IMR-90 (cell line): ENCODE measurements at regions not wholly inside any gene's neighbourhood (a gene's known extent, or its start where the extent isn't known, plus 50 kb on each side); places are given as distances from the start of the nearest gene placed in this dataset.

Experiments
- ATAC-seq: fragments of 200-7000 bp; cut with Tn5 transposase; 2 replicates; pipeline ENCODE4 v1.9.1; 2020; ENCODE audit warnings: low read depth, mild to moderate bottlenecking, moderate library complexity
- BruUV-seq: library from RNA; stranded (reverse); fragments of 400-500 nt; replicated peaks from 2 replicates; lab custom pipeline; 2021; lab: Mats Ljungman, UMichigan
- CTCF ChIA-PET: fragments of 300-600 bp; formaldehyde crosslinking; extraction: SDS; loops from one replicate; lab custom pipeline; 2021; ENCODE audit warnings: antibody characterized with exemption; lab: Yijun Ruan, JAX
- POLR2A ChIA-PET: fragments of 300-600 bp; sonication (Branson Sonifier 250); formaldehyde crosslinking; loops from one replicate; lab custom pipeline; 2022; ENCODE audit warnings: antibody characterized with exemption; ENCODE audit not compliant: unreplicated experiment; lab: Charles Lee
- DNase-seq: peaks from one replicate; pipeline ENCODE4 v3.0.0; 2013
- H2AFZ ChIP-seq: replicated peaks from 2 replicates; pipeline ENCODE3; 2013; ENCODE audit warnings: low read length, mild to moderate bottlenecking; ENCODE audit not compliant: poor library complexity
- H2AK5ac ChIP-seq: 2 replicates; pipeline ENCODE4 v1.6.1; 2013; ENCODE audit warnings: low read depth, low read length, inconsistent platforms
- H2AK9ac ChIP-seq: replicated peaks from 2 replicates; pipeline ENCODE3; 2013; ENCODE audit warnings: mild to moderate bottlenecking, low read depth, low read length, moderate library complexity; ENCODE audit not compliant: poor library complexity
- H2BK120ac ChIP-seq: 2 replicates; pipeline ENCODE4 v1.6.1; 2013; ENCODE audit warnings: low read depth, low read length, inconsistent platforms
- H2BK15ac ChIP-seq: 3 replicates; pipeline ENCODE4 v1.6.1; 2013; ENCODE audit warnings: low read depth, low read length, inconsistent platforms
- H2BK20ac ChIP-seq: 2 replicates; pipeline ENCODE4 v1.6.1; 2013; ENCODE audit warnings: low read depth, mild to moderate bottlenecking, inconsistent platforms, low read length, moderate library complexity
- H2BK5ac ChIP-seq: 2 replicates; pipeline ENCODE4 v1.6.1; 2013; ENCODE audit warnings: mild to moderate bottlenecking, low read depth, low read length, inconsistent platforms; ENCODE audit not compliant: poor library complexity, severe bottlenecking
- H3K14ac ChIP-seq: replicated peaks from 2 replicates; pipeline ENCODE4 v1.6.1; 2013; ENCODE audit warnings: low read depth, low read length, inconsistent platforms
- H3K18ac ChIP-seq: 2 replicates; pipeline ENCODE4 v1.6.1; 2013; ENCODE audit warnings: low read depth, low read length, control low read depth
- H3K23ac ChIP-seq: 2 replicates; pipeline ENCODE4 v1.6.1; 2013; ENCODE audit warnings: low read depth, low read length, inconsistent platforms
- H3K27ac ChIP-seq: 2 replicates; pipeline ENCODE4 v1.5.1; 2013; ENCODE audit warnings: mild to moderate bottlenecking, control low read depth, low read length; ENCODE audit not compliant: insufficient read depth
- H3K27me3 ChIP-seq: 2 replicates; pipeline ENCODE4 v1.6.1; 2013; ENCODE audit warnings: low read length; ENCODE audit not compliant: control insufficient read depth, insufficient read depth
- H3K36me3 ChIP-seq: 2 replicates; pipeline ENCODE4 v1.6.1; 2013; ENCODE audit warnings: low read length, mixed read lengths; ENCODE audit not compliant: control insufficient read depth, insufficient read depth
- H3K4ac ChIP-seq: 2 replicates; pipeline ENCODE4 v1.6.1; 2013; ENCODE audit warnings: low read depth, low read length, inconsistent platforms
- H3K4me1 ChIP-seq: 2 replicates; pipeline ENCODE4 v1.6.1; 2013; ENCODE audit warnings: low read length, mixed read lengths; ENCODE audit not compliant: control insufficient read depth, insufficient read depth
- H3K4me2 ChIP-seq: 2 replicates; pipeline ENCODE4 v1.6.1; 2013; ENCODE audit warnings: low read depth, mild to moderate bottlenecking, control low read depth, low read length, moderate library complexity
- H3K4me3 ChIP-seq: 2 replicates; pipeline ENCODE4 v1.5.1; 2013; ENCODE audit warnings: low read depth, mild to moderate bottlenecking, control low read depth, low read length, moderate library complexity; ENCODE audit not compliant: insufficient read depth
- H3K56ac ChIP-seq: 2 replicates; pipeline ENCODE4 v1.6.1; 2013; ENCODE audit warnings: low read length, inconsistent platforms; ENCODE audit not compliant: insufficient read depth; ENCODE audit errors: extremely low read depth
- H3K79me1 ChIP-seq, 2 experiments: 2 replicates each; pipeline ENCODE4 v1.6.1; 2013; ENCODE audit warnings: low read length in 2 of 2, inconsistent platforms in 1 of 2, low read depth in 1 of 2
- H3K9ac ChIP-seq: 2 replicates; pipeline ENCODE4 v1.6.1; 2013; ENCODE audit warnings: low read depth, low read length, control low read depth
- H3K9me1 ChIP-seq: 2 replicates; pipeline ENCODE4 v1.6.1; 2013; ENCODE audit warnings: low read length, inconsistent platforms; ENCODE audit not compliant: insufficient read depth
- H3K9me3 ChIP-seq: 2 replicates; pipeline ENCODE4 v1.6.1; 2013; ENCODE audit warnings: low read length; ENCODE audit not compliant: control insufficient read depth, insufficient read depth
- H4K20me1 ChIP-seq: 2 replicates; pipeline ENCODE4 v1.6.1; 2013; ENCODE audit warnings: low read length, inconsistent platforms; ENCODE audit not compliant: insufficient read depth
- H4K5ac ChIP-seq: 2 replicates; pipeline ENCODE4 v1.6.1; 2013; ENCODE audit warnings: mild to moderate bottlenecking, low read depth, low read length, control low read depth
- H4K8ac ChIP-seq, 2 experiments: 2 replicates each; pipeline ENCODE4 v1.6.1; 2013; ENCODE audit warnings: low read depth in 2 of 2, low read length in 2 of 2, control low read depth in 1 of 2, inconsistent platforms in 1 of 2
- H4K91ac ChIP-seq: 2 replicates; pipeline ENCODE4 v1.6.1; 2013; ENCODE audit warnings: low read depth, low read length, inconsistent platforms; ENCODE audit not compliant: insufficient read depth
- ELK1 ChIP-seq: fragments of 150-350 bp; IDR thresholded peaks from 2 replicates; pipeline ENCODE4 v1.6.1; 2016; ENCODE audit warnings: low read depth, mild to moderate bottlenecking, low read length, moderate library complexity, borderline replicate concordance
- RCOR1 ChIP-seq: IDR thresholded peaks from 2 replicates; pipeline ENCODE4 v1.6.1; 2012; ENCODE audit warnings: mild to moderate bottlenecking, low read length, improper control_type of control experiment; ENCODE audit not compliant: insufficient replicate concordance
- WGBS, 2 experiments: methylation state at CpG; one replicate each; pipeline versions ENCODE4 v1.1.5 to v1.1.7; 2013; ENCODE audit warnings: missing lambda C conversion rate in 2 of 2; ENCODE audit not compliant: insufficient read length in 1 of 2; ENCODE audit errors: extremely low coverage in 2 of 2; 5-methylcytosine and 5-hydroxymethylcytosine counted together
- dilution Hi-C: fragments of 300-500 bp; cut with HindIII; formaldehyde crosslinking; loops from one replicate; pipeline ENCODE4 v1.14.3; 2018; ENCODE audit warnings: low sequenced_read_pairs; ENCODE audit not compliant: unreplicated experiment
- in situ Hi-C: fragments of 300-500 bp; cut with MboI; formaldehyde crosslinking; loops from 3 replicates; pipeline ENCODE4 v1.14.3; 2019; ENCODE audit warnings: low sequenced_read_pairs, inconsistent platforms, mixed read lengths
- intact Hi-C: fragments of 100-400 bp; cut with micrococcal nuclease; formaldehyde crosslinking; loops from 2 replicates; pipeline ENCODE4 v1.10.0; 2022

- Histone ChIP-seq H3K23ac (no peak overlapping the region), H3K18ac (no peak overlapping the region), H2BK15ac (no peak overlapping the region), H3K9me1 (no peaks in the 10 kb centered on the region), H3K4me1 (no peaks in the 10 kb centered on the region), H3K27me3 (no peaks in the 10 kb centered on the region), H2AK9ac (no peak overlapping the region), H2BK120ac (no peak overlapping the region), H4K20me1 (no peaks in the 10 kb centered on the region), H3K4me3 (no peak overlapping the region), H3K56ac (no peak overlapping the region), H4K5ac (no peak overlapping the region), H4K91ac (no peak overlapping the region), H3K79me1 (no peaks in the 10 kb centered on the region), H3K14ac (no peak overlapping the region), H3K4me2 (no peak overlapping the region), H3K27ac (no peak overlapping the region), H2AK5ac (no peak overlapping the region), H4K8ac (no peak overlapping the region), H3K36me3 (no peaks in the 10 kb centered on the region), H2BK20ac (no peak overlapping the region), H3K9me3 (no peaks in the 10 kb centered on the region), H3K9ac (no peak overlapping the region), H3K4ac (no peak overlapping the region), H2AFZ (no peak overlapping the region), H2BK5ac (no peak overlapping the region)
- intact Hi-C loops = no loop called here
- DNase-seq (no peak), ATAC-seq (no peak)
- no CpG with 5 or more reads among the region's 4 CpGs for WGBS, 2 experiments
- no TSS peak for BruUV-seq
- ChIA-PET CTCF (no interaction called here), POLR2A (no interaction called here)
- in situ Hi-C loops = no loop called here
- TF ChIP-seq ELK1 (no peak), RCOR1 (no peak)
- dilution Hi-C loops = no loop called here
Measured at GRCh38 chr18:32607816-32608215, 137.1 kb upstream of the GAREM1 start.
